GM23338 (cell line): ENCODE measurements at regions not wholly inside any gene's neighbourhood (a gene's known extent, or its start where the extent isn't known, plus 50 kb on each side); places are given as distances from the start of the nearest gene placed in this dataset.
A peak's percentile ranks its signal among the peaks of the same experiment; 100 is the strongest.

Source experiments
- ATAC-seq: fragments of 200-7000 bp; cut with Tn5 transposase; 3 replicates; pipeline ENCODE4 v1.9.1; 2020
- DNase-seq: peaks from one replicate; pipeline ENCODE4 v3.0.0-alpha.2; 2015; ENCODE audit warnings: low spot score
- H2AFZ ChIP-seq: fragments of 200-600 bp; sonication (generic); 2 replicates; pipeline ENCODE4 v1.8.0; 2016; ENCODE audit warnings: antibody characterized with exemption, mild to moderate bottlenecking, moderate library complexity
- H3F3A ChIP-seq: fragments of 200-600 bp; sonication (generic); replicated peaks from 2 replicates; pipeline ENCODE4 v1.8.0; 2017; ENCODE audit warnings: antibody characterized with exemption, mixed run types, low read depth
- H3K27ac ChIP-seq: fragments of 200-600 bp; sonication (generic); 2 replicates; pipeline ENCODE4 v1.6.1; 2016; ENCODE audit warnings: low read depth
- H3K27me3 ChIP-seq: fragments of 200-600 bp; sonication (generic); 2 replicates; pipeline ENCODE4 v1.8.0; 2016; ENCODE audit warnings: mild to moderate bottlenecking, mixed run types, moderate library complexity; ENCODE audit not compliant: insufficient read depth
- H3K36me3 ChIP-seq: fragments of 200-600 bp; sonication (generic); 2 replicates; pipeline ENCODE4 v1.8.0; 2016; ENCODE audit warnings: mild to moderate bottlenecking; ENCODE audit not compliant: insufficient read depth
- H3K4me1 ChIP-seq: fragments of 200-600 bp; sonication (generic); 2 replicates; pipeline ENCODE4 v1.8.0; 2016; ENCODE audit warnings: mild to moderate bottlenecking, moderate library complexity; ENCODE audit not compliant: insufficient read depth
- H3K4me2 ChIP-seq: fragments of 200-600 bp; sonication (generic); 2 replicates; pipeline ENCODE4 v1.7.1; 2017; ENCODE audit warnings: mixed run types
- H3K4me3 ChIP-seq: fragments of 200-600 bp; sonication (generic); 2 replicates; pipeline ENCODE4 v1.6.1; 2016; ENCODE audit warnings: mixed run types
- H3K79me2 ChIP-seq: fragments of 200-600 bp; sonication (generic); replicated peaks from 2 replicates; pipeline ENCODE4 v1.8.0; 2017; ENCODE audit warnings: mild to moderate bottlenecking; ENCODE audit not compliant: insufficient read depth
- H3K9me2 ChIP-seq: fragments of 200-600 bp; sonication (generic); 2 replicates; pipeline ENCODE4 v1.8.0; 2017; ENCODE audit not compliant: insufficient read depth
- H4K20me1 ChIP-seq: fragments of 200-600 bp; sonication (generic); replicated peaks from 2 replicates; pipeline ENCODE4 v1.8.0; 2017; ENCODE audit warnings: mild to moderate bottlenecking; ENCODE audit not compliant: insufficient read depth
- H3K27ac Mint-ChIP-seq: 2 replicates; pipeline ENCODE4 v1.8.0; 2020; ENCODE audit warnings: inconsistent platforms, mild to moderate bottlenecking, moderate library complexity, mixed read lengths
- H3K27me3 Mint-ChIP-seq: 3 replicates; pipeline ENCODE4 v1.8.0; 2022; ENCODE audit warnings: low read depth, mild to moderate bottlenecking, moderate library complexity, mixed read lengths, inconsistent platforms; ENCODE audit not compliant: insufficient read depth, poor library complexity
- H3K36me3 Mint-ChIP-seq: 3 replicates; pipeline ENCODE4 v1.8.0; 2021; ENCODE audit warnings: low read depth, mild to moderate bottlenecking, inconsistent platforms, moderate library complexity, mixed read lengths
- H3K4me1 Mint-ChIP-seq: 3 replicates; pipeline ENCODE4 v1.8.0; 2020; ENCODE audit warnings: mild to moderate bottlenecking, inconsistent platforms, mixed read lengths
- H3K4me3 Mint-ChIP-seq: 3 replicates; pipeline ENCODE4 v1.8.0; 2021; ENCODE audit warnings: moderate library complexity, mild to moderate bottlenecking, inconsistent platforms, mixed read lengths
- H3K9me3 Mint-ChIP-seq: 3 replicates; pipeline ENCODE4 v1.8.0; 2020; ENCODE audit warnings: moderate library complexity, mild to moderate bottlenecking, inconsistent platforms, mixed read lengths
- EZH2phosphoT487 ChIP-seq: fragments of 200-600 bp; sonication (generic); IDR thresholded peaks from one replicate; pipeline ENCODE4 v1.8.1; 2018; ENCODE audit warnings: antibody characterized with exemption; ENCODE audit not compliant: unreplicated experiment
- JUNB ChIP-seq: IDR thresholded peaks from one replicate; pipeline ENCODE4 v1.6.1; 2016; ENCODE audit warnings: antibody characterized with exemption; ENCODE audit not compliant: unreplicated experiment
- NANOG ChIP-seq: IDR thresholded peaks from 2 replicates; pipeline ENCODE4 v1.6.1; 2016; ENCODE audit warnings: antibody characterized with exemption, borderline replicate concordance
- STAT1 ChIP-seq: IDR thresholded peaks from one replicate; pipeline ENCODE4 v1.6.1; 2016; ENCODE audit warnings: antibody characterized with exemption; ENCODE audit not compliant: unreplicated experiment
- ZNF114 ChIP-seq: fragments of 250-450 bp; sonication (Bioruptor Pico); IDR thresholded peaks from 2 replicates; pipeline ENCODE4 v1.5.0; 2020; ENCODE audit warnings: mild to moderate bottlenecking, moderate library complexity
- ZNF331 ChIP-seq: fragments of 250-450 bp; sonication (Bioruptor Pico); IDR thresholded peaks from 2 replicates; pipeline ENCODE4 v1.5.0; 2020; ENCODE audit warnings: low read depth, mild to moderate bottlenecking, moderate library complexity
- TF ChIP-seq, protein P1 (sequence below): fragments of 250-450 bp; sonication (Bioruptor Pico); IDR thresholded peaks from 2 replicates; pipeline ENCODE4 v1.5.0; 2020; ENCODE audit warnings: mild to moderate bottlenecking, moderate library complexity
- TF ChIP-seq, protein P2 (sequence below): IDR thresholded peaks from 2 replicates; pipeline ENCODE4 v1.6.1; 2016; ENCODE audit warnings: antibody characterized with exemption
- TF ChIP-seq, protein P3 (sequence below), 2 experiments: fragments of 200-600 bp in 1 of 2; sonication (generic) in 1 of 2; conservative IDR thresholded peaks; 2 replicates each; pipeline versions ENCODE4 v1.5.1 to v1.6.1; 2016 to 2017; ENCODE audit warnings: antibody characterized with exemption in 2 of 2, low read depth in 2 of 2, mild to moderate bottlenecking in 2 of 2, moderate library complexity in 1 of 2

DNA sequence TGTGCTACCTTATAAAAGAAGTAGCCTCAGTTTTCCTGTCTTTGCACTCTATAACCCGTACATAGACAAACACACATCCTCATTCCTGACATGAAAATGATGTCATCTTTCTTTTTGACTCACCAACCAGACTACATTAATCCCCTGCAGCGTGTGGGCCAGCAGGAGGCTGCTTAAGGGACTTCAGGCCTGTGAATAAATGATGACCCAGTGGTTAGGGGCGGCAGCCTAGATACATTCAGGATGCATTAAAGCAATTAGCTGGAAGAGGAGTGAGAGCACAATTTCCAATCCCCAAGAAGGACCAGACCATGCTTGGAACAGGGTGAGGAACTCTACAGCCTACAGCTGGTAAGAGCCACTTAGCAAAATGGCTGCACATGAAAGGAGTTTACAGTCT is 57.3 kb upstream of the KLF7 start:
- Histone ChIP-seq H3K36me3 (no peaks in the 10 kb centered on the region), H3K4me3 (no peak overlapping the region), H2AFZ (no peak overlapping the region; the same call in 1 of the 2 replicates), H3K27me3 (no peaks in the 10 kb centered on the region), H3K4me1 (peaks cover 49% of the 10 kb centered on the region), H3K79me2 (no peaks in the 10 kb centered on the region), H3K27ac (no peak overlapping the region), H3K4me2 (no peak overlapping the region), H4K20me1 (no peaks in the 10 kb centered on the region), H3F3A (peaks cover 5% of the 10 kb centered on the region), H3K9me2 (no peaks in the 10 kb centered on the region)
- no peak overlapping the region for H3K4me3 Mint-ChIP-seq
- H3K27ac Mint-ChIP-seq = no peak overlapping the region
- H3K4me1 Mint-ChIP-seq = peaks cover 58% of the 10 kb centered on the region
- DNase-seq (no peak), ATAC-seq (no peak)
- no peaks in the 10 kb centered on the region for H3K9me3 Mint-ChIP-seq
- peaks cover 16% of the 10 kb centered on the region for H3K27me3 Mint-ChIP-seq
- no peaks in the 10 kb centered on the region for H3K36me3 Mint-ChIP-seq
- no peak for TF ChIP-seq STAT1
- no peak for TF ChIP-seq JUNB

DNA sequence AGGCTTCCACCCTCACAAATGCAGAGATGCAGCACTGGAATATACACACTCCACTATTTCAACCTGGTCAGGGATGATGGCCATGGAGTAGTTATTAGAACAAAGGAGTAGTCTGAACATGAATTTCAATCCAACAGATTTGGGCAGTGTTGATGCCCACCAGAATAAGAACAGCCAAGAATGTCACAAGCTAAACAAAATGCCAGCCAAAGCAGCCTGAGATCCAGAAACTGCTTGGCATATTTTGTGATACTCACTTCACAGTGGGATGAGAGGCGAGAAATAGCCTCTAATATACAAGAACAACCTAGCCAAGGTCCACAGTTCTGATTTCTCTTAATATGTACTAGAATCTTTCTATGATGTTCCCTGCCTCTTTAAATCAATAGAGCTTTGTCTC is 58.6 kb upstream of the KLF7 start:
- Histone ChIP-seq H3K9me2 (no peaks in the 10 kb centered on the region), H3K4me3 (no peak overlapping the region), H3K79me2 (no peaks in the 10 kb centered on the region), H3K27me3 (no peaks in the 10 kb centered on the region), H3K4me2 (no peak overlapping the region), H2AFZ (0 out of 2 replicates have a peak overlapping the region, but pooled peaks have one; percentile 54), H3K4me1 (peaks cover 49% of the 10 kb centered on the region), H3K27ac (no peak overlapping the region), H4K20me1 (no peaks in the 10 kb centered on the region), H3K36me3 (no peaks in the 10 kb centered on the region), H3F3A (peaks cover 5% of the 10 kb centered on the region)
- no peak overlapping the region for H3K4me3 Mint-ChIP-seq
- H3K27ac Mint-ChIP-seq = no peak overlapping the region
- H3K4me1 Mint-ChIP-seq = peaks cover 62% of the 10 kb centered on the region
- no peak for DNase-seq
- no peaks in the 10 kb centered on the region for H3K9me3 Mint-ChIP-seq
- H3K27me3 Mint-ChIP-seq = peaks cover 16% of the 10 kb centered on the region
- ATAC-seq = no peak
- no peaks in the 10 kb centered on the region for H3K36me3 Mint-ChIP-seq
- TF ChIP-seq JUNB (no peak), NANOG (no peak), EZH2phosphoT487 (no peak), ZNF331 (no peak), ZNF114 (no peak)
- TF ChIP-seq, protein P1, sequence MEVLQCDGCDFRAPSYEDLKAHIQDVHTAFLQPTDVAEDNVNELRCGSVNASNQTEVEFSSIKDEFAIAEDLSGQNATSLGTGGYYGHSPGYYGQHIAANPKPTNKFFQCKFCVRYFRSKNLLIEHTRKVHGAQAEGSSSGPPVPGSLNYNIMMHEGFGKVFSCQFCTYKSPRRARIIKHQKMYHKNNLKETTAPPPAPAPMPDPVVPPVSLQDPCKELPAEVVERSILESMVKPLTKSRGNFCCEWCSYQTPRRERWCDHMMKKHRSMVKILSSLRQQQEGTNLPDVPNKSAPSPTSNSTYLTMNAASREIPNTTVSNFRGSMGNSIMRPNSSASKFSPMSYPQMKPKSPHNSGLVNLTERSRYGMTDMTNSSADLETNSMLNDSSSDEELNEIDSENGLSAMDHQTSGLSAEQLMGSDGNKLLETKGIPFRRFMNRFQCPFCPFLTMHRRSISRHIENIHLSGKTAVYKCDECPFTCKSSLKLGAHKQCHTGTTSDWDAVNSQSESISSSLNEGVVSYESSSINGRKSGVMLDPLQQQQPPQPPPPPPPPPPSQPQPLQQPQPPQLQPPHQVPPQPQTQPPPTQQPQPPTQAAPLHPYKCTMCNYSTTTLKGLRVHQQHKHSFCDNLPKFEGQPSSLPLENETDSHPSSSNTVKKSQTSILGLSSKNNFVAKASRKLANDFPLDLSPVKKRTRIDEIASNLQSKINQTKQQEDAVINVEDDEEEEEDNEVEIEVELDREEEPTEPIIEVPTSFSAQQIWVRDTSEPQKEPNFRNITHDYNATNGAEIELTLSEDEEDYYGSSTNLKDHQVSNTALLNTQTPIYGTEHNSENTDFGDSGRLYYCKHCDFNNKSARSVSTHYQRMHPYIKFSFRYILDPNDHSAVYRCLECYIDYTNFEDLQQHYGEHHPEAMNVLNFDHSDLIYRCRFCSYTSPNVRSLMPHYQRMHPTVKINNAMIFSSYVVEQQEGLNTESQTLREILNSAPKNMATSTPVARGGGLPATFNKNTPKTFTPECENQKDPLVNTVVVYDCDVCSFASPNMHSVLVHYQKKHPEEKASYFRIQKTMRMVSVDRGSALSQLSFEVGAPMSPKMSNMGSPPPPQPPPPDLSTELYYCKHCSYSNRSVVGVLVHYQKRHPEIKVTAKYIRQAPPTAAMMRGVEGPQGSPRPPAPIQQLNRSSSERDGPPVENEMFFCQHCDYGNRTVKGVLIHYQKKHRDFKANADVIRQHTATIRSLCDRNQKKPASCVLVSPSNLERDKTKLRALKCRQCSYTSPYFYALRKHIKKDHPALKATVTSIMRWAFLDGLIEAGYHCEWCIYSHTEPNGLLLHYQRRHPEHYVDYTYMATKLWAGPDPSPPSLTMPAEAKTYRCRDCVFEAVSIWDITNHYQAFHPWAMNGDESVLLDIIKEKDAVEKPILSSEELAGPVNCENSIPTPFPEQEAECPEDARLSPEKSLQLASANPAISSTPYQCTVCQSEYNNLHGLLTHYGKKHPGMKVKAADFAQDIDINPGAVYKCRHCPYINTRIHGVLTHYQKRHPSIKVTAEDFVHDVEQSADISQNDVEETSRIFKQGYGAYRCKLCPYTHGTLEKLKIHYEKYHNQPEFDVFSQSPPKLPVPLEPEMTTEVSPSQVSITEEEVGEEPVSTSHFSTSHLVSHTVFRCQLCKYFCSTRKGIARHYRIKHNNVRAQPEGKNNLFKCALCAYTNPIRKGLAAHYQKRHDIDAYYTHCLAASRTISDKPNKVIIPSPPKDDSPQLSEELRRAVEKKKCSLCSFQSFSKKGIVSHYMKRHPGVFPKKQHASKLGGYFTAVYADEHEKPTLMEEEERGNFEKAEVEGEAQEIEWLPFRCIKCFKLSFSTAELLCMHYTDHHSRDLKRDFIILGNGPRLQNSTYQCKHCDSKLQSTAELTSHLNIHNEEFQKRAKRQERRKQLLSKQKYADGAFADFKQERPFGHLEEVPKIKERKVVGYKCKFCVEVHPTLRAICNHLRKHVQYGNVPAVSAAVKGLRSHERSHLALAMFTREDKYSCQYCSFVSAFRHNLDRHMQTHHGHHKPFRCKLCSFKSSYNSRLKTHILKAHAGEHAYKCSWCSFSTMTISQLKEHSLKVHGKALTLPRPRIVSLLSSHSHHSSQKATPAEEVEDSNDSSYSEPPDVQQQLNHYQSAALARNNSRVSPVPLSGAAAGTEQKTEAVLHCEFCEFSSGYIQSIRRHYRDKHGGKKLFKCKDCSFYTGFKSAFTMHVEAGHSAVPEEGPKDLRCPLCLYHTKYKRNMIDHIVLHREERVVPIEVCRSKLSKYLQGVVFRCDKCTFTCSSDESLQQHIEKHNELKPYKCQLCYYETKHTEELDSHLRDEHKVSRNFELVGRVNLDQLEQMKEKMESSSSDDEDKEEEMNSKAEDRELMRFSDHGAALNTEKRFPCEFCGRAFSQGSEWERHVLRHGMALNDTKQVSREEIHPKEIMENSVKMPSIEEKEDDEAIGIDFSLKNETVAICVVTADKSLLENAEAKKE (CRISPR knock-in tag) = no peak
- TF ChIP-seq, protein P2, sequence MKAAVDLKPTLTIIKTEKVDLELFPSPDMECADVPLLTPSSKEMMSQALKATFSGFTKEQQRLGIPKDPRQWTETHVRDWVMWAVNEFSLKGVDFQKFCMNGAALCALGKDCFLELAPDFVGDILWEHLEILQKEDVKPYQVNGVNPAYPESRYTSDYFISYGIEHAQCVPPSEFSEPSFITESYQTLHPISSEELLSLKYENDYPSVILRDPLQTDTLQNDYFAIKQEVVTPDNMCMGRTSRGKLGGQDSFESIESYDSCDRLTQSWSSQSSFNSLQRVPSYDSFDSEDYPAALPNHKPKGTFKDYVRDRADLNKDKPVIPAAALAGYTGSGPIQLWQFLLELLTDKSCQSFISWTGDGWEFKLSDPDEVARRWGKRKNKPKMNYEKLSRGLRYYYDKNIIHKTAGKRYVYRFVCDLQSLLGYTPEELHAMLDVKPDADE = no peak
- TF ChIP-seq, protein P3, sequence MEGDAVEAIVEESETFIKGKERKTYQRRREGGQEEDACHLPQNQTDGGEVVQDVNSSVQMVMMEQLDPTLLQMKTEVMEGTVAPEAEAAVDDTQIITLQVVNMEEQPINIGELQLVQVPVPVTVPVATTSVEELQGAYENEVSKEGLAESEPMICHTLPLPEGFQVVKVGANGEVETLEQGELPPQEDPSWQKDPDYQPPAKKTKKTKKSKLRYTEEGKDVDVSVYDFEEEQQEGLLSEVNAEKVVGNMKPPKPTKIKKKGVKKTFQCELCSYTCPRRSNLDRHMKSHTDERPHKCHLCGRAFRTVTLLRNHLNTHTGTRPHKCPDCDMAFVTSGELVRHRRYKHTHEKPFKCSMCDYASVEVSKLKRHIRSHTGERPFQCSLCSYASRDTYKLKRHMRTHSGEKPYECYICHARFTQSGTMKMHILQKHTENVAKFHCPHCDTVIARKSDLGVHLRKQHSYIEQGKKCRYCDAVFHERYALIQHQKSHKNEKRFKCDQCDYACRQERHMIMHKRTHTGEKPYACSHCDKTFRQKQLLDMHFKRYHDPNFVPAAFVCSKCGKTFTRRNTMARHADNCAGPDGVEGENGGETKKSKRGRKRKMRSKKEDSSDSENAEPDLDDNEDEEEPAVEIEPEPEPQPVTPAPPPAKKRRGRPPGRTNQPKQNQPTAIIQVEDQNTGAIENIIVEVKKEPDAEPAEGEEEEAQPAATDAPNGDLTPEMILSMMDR (conservative IDR thresholded peaks at IDR 0.05; ENCODE audit: low read depth in 2 of 2) = no peak
